Activated CD4-positive, alpha-beta T cell treated with anti-CD3 and anti-CD28 coated beads, Interleukin-2, Interleukin-4, amounts not matched to agents 100 ng/mL and 50 ng/mL, durations not matched to agents 16 hours and 8 hours (primary cell): ENCODE measurements at regions not wholly inside any gene's neighbourhood (a gene's known extent, or its start where the extent isn't known, plus 50 kb on each side); places are given as distances from the start of the nearest gene placed in this dataset.
A peak's percentile ranks its signal among the peaks of the same experiment; 100 is the strongest.
"Not testable (repeated sequence)": the region's sequence is repeated elsewhere in the genome, so short reads cannot be mapped to it uniquely, and the experiment has no call there.

Experiments used
- DNase-seq: peaks from one replicate; pipeline ENCODE4 v3.0.0-alpha.2; 2020; ENCODE audit warnings: low spot score

DNA sequence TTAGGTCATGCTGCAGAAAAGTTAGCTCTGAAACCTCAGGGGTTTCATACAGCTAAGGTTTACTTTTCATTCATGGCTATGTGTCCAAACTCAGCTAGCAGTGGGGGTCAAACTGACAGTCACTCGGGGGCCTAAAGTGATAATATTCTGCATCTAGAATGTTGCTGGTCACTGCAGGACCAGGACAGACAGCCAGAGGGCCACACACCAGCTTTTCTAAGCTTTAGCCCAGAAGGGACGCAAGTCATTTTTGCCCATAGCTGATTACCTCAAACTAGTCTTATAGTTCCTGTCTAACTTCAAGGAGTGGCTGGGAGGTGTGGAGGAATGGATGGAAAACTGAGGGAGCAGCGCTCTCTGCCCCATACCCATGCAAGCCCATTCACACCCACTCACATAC, 163.0 kb upstream of the NLRP1 start:
- DNase-seq: no peak

DNA sequence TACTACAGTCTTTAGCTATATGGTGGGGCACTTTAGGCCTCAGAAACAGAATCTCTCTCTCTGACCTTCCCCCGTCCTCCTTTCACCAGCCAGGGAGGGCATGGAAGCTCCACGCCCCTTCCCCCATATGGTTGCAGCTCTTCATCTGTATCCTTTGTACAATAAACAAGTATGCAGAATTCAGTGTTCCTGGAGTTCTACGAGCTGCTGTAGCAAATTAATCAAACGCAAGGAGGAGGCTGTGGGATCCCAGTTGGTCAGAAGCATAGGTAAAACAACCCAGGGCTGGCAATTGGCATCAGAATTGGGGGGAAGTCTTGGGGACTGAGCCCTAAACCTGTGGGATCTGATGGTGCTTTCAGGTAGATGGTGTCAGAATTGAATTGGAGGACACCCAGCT, 163.7 kb upstream of the NLRP1 start:
- no peak for DNase-seq

DNA sequence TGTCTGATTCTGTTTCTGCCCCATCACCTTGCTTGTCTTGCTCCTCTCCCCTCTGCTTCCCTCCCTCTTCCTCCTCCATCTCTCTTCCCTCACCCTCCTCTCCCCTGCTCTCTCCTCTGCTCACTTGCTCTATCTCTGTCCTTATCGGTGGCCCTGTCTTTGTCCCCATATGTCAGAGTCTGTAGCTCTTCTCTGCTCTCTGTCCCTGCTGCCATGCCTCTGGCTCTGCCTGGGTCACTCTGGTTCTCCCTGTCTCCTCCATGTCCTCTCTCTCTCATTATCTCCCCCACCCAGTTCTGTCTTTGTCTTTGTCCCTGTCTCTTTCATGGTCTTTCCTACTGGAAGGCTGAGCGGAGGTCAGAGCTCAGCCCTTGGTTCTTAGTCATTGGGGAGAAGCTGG, 169.1 kb upstream of the NLRP1 start:
- DNase-seq: no peak

DNA sequence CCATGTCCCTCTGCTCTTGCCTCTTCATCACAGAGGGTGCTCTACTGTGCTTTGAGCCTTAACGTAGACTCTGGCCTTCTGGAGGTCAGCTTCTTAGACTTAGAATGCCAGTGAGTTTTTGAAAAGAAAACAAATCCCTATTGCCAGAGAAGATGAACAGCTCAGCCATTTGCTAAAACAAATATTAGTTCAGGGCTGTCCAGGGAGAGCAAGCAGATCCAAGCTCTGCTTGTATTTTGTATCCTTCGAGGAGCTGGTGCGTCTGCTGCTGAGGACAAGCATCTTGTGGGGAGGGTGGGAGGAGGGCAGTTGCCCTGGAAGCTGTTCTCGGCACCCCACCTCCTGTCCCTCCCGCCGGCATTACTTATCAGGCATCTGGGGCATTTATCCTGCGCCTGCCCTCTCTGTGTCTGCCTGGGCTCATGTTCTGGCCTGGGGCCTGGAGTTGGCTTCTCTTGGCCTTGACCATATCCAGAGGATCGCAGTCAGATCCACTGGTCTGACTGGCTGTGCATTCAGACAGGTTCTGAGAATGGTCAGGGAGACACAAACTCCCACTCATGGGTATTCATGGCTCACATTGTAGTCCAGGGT, 173.1 kb upstream of the NLRP1 start:
- no peak for DNase-seq

DNA sequence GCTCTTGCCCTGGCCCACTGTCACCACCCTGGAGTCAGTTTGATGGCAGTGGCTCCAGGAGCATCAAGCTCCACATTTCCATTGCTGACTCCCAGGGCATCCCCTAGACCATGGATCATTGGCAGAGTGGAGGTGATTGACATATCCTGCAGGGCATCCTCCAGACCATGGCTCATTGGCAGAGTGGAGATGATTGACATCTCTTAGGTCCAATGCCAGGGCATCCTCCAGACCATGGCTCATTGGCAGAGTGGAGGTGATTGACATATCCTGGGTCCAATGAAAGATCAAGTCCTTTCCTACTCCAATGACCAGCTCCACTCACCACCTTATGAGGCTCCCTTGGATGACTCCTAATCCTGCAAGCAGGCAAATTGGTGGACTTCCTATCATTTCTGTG, 174.3 kb upstream of the NLRP1 start:
- peak; percentile 16 for DNase-seq

DNA sequence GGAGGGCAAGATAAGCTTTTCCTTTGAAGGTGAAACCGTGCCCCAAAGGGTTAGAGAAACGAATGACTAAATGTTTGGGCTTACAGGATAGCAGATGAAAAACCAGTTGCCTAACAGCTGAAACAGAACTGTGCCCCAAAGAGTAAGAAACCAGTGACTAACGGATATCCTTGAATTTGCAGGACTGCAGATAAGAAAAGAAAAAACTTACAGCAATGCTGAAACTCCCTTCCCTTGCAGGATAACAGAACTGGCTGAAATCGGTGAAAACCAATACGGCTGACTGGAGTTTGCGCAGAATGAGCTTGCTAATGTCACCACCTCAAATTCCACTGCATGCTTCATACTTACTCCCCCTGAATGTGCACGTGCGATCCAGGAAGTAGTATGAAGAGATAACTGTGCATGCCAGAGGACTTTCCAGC, 175.2 kb upstream of the NLRP1 start:
- peak; percentile 28 for DNase-seq

DNA sequence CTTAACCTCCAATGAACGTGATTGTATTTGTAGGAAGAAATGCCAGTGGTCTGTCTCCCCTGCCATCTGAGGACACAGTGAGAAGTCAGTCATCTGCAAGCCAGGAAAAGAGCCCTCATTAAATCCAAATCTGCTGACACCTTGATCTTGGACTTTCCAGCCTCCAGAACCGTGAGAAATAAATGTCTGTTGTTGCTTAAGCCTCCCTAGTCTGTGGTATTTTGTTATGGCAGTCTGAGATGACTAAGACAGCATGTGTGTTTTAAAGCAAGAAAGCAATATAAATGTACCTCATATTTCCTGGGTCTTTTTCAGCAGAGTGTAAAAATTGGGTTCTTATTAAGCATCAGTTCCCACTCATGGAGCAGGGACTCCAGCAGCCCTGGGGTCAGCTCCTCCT, 177.9 kb upstream of the NLRP1 start:
- DNase-seq: no peak

DNA sequence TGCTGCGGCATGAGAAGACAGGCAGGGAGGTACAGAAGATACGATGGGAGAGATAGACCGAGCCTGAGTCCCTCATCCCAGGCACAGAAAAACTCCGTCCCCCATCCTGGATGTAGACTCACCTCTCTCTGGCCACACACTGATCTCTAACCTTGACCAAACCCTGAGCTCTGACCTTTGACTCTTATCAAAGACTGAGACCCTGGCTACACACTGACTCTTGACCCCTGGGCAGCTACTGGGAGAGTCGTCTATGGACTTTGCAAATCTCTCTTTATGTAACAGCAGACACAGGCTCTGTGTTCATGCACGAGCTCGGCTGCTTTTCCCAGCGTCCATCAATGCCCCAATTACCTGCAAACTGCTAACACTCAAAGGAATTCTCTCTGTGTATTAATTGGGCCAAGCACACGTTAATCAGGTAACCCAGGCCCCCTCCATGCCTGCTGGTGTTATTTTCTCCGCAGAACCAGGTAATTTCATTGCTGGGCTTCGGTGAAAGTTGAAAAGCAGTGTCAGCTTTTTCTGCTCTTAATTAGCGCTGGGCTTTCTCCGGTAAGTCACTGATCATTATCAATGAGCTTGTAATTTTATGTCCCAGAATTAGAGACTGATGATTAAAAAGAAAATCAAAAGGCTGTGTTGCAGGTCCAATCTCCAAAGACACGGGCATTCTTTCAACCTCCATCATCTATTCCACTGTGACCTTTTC, 179.4 kb upstream of the NLRP1 start:
- DNase-seq: no peak

DNA sequence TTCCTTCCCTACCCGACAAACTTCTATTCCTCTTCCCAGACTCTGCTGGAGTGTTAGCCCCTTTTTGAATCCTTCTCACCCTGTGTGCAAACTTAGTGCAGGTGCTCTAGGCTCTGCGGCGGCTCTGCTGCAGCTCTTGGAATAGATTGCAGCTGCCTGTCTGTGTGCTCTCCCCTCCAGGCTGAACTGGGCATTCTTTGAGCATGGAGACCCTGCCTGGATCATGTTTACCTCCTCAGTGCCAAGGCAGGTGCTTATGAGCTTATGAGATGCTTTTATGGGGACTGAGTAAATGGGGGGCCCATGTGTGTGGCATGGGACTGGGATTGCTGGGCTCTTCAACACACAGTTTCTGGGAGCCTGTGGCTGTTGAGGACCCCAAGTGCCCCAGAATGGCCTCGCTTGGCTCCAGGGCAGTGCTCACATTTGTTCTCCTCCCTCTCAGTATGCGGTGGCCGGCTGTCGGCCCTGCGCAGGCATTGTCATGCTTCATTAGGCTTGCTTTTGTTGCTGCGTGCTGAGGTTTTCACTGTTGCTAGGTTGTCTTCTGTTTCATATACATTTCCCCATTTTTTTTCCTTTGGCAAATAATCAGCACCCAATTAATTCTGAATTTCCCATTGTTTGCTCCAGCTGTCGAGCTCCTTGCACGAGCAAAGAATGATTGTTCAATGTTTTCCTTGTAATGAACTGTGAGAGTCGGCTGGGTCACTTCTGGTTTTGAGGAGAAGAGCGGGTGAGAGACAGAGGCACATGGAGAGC, 185.5 kb upstream of the NLRP1 start:
- DNase-seq: no peak

DNA sequence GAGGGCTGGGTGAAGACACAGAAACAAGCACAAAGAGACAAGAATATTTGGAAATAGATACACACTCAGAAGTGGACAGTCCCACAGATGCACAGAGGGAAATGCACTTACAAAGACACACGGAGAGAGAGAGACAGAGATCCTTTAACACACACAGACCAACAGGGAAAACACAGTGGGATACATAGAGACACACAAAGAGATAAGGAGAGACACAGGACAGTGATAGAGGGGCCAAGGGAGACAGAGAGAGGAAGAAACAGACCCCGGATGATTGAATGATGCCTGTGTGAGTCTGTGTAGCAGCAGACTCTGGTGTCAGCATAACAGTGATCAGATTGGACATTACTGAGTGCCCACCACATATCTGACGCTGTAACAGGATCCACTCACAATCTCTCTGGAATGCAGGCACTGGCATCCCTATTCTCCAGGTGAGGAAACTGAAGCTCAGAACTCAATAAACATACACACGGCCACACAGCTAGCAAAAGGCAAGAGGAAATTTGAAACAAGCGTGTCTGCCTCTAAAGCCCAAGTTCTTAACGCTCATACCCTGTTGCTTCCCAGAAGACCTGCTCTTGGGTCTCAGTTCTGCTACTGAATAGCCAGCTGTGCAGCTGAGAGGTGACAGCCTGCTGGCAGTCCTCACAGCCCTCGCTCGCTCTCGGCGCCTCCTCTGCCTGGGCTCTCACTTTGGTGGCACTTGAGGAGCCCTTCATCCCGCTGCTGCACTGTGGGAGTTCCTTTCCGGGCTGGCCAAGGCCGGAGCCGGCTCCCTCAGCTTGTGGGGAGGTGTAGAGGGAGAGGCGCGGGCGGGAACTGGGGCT, 186.3 kb upstream of the NLRP1 start:
- DNase-seq: no peak

DNA sequence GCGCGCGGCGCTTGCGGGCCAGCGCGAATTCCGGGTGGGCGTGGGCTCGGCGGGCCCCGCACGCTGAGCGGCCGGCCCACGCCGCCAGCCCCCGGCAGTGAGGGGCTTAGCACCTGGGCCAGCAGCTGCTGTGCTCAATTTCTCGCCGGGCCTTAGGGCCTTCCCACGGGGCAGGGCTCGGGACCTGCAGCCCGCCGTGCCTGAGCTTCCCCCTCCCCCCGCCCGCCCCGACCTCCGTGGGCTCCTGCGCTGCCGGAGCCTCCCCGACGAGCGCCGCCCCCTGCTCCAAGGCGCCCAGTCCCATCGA, 186.9 kb upstream of the NLRP1 start:
- DNase-seq: not testable (repeated sequence)

DNA sequence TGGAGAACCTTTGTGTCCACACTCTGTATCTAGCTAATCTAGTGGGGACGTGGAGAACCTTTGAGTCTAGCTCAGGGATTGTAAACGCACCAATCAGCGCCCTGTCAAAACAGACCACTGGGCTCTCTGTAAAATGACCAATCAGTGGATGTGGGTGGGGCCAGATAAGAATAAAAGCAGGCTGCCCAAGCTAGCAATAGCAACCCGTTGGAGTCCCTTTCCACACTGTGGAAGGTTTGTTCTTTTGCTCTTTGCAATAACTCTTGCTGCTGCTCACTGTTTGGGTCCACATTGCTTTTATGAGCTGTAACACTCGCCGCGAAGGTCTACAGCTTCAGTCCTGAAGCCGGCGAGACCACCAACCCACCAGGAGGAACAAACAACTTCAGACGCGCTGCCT, 187.7 kb upstream of the NLRP1 start:
- not testable (repeated sequence) for DNase-seq

DNA sequence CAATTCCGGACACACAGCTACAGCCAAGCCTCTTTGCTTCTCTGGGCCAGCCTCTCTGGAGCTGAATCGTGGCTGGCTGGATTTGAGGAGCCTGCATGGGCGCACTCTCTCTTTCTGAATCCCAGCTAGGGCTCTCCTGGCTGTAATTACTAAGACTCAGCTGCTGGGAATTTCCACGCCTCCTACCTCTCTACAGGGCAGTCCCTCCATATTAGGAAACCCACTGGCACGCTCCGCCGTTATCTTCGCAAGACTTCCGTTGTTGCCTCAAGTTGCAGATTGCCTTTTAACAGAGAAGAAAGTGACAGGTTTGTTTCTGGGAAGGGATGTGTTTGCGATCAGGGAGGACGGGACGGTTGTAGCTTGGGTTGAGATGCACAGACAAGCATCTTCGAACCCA, 188.4 kb upstream of the NLRP1 start:
- no peak for DNase-seq

DNA sequence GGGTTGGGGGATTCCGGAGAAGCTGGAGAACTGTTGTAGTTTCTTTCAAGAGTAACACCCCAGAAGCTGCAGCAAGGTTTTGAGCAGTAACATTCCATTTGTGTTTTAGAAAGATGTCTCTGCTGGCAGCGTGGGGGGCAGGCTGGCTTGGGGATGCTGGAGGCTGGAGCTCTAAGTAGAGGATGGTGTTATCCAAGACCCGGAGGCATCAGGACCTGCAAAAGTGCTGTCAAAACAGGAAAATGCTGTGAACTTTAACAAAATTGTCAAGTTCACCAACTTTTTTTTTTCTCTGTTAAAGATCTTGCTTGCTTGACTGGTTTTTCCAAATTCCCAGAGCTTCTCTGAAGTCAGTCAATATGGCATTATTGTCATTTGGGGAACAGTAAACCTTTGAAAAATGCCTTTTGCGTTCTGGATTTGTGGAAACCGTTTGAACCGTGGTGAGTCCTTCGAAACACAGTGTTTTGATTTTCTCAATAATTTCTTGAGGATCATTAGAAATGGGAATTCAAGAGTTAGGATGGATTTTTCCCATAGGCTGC, 189.6 kb upstream of the NLRP1 start:
- no peak for DNase-seq

DNA sequence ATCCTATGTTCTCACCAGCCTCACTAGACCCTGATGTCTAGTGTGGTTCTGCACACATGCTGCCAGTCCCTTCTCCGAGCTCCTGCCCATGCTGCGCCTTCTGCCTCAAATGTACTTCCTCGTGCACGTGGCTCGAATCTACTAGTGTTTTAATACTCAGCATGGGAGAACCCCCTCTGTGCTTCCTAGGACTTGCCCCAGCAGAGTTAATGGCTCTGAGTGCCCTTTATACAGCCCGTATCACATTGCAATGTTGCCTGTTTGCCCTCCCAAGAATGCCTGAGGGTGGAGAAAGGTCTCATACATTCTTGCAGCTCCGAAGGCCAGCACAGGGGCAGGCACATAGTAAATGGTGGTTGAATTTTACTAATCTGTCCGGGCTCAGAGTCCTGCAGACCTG, 190.8 kb upstream of the NLRP1 start:
- DNase-seq: no peak

DNA sequence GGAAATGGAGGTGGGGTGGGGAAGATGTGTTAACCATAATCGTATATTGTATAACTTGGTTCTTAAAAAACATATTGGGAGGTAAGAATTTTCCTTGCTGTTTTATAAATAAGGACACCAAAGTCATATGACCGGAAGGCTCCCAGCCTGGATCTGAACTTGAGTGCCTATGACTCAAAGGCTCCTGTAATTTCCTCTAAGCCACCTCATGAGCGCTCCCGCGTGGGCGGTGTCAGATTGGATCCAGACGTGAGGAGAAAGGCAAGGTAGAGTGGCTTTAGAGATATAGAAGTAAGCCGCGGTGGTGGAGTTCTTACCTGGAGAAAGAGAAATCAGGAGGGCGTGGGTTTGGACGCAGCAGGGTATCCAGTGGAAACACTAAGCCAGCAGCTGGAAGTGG, 196.2 kb upstream of the NLRP1 start:
- no peak for DNase-seq

DNA sequence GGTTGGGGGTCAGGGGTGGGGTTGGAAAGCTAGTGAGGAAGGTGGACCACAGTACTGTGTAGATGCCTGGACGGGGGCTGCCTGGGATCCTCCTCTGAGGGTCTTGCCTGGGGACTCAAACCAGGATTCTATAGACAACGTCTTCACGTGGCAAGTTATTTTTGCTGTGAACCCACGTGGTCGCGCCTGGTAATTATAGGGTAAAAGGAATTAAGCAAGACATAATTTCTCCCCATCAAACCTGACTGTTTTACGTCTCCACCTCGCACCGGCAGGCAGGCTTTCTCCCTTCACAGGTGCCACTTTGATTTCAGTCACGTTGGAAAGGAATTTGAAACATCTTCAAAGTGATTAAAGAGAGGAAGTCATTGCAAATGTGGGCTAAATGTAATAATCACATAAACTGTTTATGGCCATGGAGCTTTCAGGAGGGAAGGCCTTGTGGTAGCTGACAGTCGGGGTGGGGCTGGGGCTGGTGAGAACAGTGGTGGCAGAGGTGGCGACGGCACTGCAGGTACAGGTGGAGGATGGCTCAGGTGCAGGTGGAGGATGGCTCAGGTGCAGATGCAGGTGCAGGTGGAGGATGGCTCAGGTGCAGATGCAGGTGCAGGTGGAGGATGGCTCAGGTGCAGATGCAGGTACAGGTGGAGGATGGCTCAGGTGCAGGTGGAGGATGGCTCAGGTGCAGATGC, 197.1 kb upstream of the NLRP1 start:
- no peak for DNase-seq

DNA sequence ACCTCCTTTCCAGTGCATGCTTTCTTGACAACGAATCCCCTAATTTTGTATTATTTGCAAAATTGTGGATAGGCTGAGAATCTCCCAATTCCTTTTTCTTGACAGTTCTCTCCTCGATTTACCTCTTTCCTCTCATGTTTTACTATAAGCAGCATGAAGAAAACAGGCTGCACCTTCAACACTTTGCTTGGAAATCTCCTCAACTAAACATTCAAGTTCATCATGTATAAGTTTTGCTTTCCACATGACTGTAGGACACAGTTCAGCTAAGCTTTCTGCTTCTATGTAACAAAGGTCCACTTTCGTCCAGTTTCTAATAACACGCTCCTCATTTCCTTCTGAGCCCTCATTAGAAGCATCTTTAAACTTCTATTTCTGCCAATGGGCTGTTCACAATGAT, 199.0 kb upstream of the NLRP1 start:
- DNase-seq: no peak

DNA sequence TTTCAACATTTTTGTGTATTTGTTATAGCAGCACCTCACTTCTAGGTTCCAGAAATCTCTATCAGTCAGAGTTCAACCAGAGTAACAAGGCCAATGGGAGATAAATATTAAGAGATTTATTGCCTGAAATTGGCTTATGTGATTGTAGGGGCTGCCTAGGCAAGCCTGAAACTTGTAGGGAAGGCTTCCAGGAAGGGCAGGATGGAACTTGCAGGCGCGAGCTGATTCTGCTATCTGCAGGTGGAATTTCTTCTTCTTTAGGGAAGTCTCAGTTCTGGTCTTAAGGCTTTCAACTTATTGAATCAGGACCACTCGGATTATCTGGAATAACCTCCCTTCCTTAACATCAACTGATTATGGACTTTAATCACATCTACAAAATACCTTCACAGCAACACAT, 199.5 kb upstream of the NLRP1 start:
- DNase-seq: no peak

DNA sequence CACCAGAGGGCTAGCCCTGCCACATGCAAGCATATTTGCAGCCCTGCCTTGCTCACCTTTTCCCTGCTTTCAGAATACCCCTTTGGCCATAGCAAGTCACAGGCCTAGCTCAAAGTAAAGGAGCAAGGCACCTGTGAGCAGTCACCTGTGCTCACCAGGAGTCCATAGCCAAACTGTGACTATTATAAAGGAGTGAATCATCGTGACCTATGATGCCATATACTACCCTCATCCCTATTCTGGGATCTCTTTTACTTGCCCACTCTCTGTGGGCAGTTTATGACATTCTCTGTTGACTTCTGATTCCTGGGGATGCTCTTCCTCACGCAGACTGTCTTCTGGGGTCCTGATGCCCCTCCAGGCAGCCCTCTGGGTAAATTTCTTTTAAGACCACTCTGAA, 200.5 kb upstream of the NLRP1 start:
- DNase-seq: no peak

DNA sequence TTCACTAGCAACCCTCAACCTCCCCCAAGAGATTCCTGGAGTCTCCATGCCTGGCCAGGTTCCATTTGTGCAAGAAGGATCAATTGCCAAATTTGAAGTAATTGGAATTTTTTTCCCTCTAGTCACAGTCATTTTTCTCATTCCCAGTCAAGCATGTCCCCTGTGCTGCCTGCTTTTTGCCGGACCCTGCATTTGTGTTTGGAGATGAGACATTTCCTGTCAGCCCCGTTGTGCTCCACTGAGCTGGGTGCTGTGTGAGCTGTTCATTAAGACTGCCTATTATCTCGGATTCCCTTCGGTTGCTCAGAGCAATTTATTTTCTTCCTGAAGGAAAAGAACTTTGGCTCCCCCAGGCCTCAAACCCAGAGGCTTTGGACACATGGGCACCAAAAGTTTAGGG, 201.0 kb upstream of the NLRP1 start:
- no peak for DNase-seq
